AG09319 (cell line): ENCODE measurements at regions not wholly inside any gene's neighbourhood (a gene's known extent, or its start where the extent isn't known, plus 50 kb on each side); places are given as distances from the start of the nearest gene placed in this dataset.

Experiments used
- DNase-seq: peaks from one replicate; pipeline ENCODE4 v3.0.0-alpha.2; 2010; ENCODE audit warnings: low read depth; ENCODE audit errors: extremely low read depth
- TF ChIP-seq, protein P1 (sequence below): IDR thresholded peaks from 2 replicates; pipeline ENCODE4 v1.5.1; 2011; ENCODE audit warnings: low read depth, mild to moderate bottlenecking, inconsistent platforms, low read length, moderate library complexity

DNA sequence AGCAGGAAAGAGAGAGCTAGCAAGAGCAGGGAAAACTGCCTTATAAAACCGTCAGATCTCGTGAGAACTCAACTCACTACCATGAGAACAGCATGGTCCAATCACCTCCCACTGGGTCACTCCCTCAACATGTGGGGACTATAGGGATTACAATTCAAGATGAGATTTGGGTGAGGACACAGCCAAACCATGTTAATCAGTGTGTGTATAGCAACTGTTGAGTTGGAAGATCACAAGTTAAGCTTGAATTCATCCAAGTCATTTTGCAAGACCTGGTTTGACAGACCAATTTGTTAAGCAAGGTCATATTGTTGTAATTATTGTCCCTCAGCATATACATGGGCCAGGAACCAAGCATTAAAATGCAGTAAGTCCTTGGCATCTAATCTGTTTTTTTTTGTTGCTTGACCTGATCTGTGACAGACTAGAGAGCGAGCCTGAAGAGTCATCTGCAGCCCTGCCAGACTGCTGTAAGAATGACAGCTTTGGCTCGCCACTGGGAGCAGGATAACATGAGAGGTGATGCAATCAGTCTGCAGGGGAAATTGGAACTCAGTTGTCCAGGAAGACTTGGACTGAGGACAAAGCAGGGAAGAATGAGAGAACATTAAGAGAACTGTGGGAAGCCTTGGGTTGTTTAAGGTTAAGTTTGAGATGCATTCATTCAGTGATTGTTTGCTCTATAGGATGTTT is 297.6 kb upstream of the SEL1L start:
- no peak for DNase-seq

DNA sequence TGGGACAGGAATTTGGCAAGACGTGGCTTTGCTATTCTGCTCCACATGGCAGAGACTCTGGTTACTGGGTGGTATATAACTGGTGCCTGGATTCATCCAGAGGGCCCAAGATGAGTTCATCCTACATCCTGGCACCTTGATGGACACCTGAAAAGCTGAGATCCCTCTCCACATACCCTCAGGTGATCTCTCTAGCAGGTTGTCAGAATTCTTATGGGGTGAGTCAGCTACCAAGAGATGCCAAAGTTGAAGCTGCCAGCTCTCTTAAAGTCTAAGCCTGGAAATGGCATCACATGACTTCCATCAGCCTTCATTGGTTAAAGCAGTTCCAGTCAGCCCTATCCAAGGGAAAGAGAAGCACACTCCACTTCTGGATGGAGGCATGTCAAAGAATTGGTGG is 300.7 kb upstream of the SEL1L start:
- no peak for DNase-seq
- TF ChIP-seq, protein P1, sequence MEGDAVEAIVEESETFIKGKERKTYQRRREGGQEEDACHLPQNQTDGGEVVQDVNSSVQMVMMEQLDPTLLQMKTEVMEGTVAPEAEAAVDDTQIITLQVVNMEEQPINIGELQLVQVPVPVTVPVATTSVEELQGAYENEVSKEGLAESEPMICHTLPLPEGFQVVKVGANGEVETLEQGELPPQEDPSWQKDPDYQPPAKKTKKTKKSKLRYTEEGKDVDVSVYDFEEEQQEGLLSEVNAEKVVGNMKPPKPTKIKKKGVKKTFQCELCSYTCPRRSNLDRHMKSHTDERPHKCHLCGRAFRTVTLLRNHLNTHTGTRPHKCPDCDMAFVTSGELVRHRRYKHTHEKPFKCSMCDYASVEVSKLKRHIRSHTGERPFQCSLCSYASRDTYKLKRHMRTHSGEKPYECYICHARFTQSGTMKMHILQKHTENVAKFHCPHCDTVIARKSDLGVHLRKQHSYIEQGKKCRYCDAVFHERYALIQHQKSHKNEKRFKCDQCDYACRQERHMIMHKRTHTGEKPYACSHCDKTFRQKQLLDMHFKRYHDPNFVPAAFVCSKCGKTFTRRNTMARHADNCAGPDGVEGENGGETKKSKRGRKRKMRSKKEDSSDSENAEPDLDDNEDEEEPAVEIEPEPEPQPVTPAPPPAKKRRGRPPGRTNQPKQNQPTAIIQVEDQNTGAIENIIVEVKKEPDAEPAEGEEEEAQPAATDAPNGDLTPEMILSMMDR: no peak

More for the DNA sequence above, 297.6 kb upstream of the SEL1L start:
- TF ChIP-seq, protein P1: no peak

DNA sequence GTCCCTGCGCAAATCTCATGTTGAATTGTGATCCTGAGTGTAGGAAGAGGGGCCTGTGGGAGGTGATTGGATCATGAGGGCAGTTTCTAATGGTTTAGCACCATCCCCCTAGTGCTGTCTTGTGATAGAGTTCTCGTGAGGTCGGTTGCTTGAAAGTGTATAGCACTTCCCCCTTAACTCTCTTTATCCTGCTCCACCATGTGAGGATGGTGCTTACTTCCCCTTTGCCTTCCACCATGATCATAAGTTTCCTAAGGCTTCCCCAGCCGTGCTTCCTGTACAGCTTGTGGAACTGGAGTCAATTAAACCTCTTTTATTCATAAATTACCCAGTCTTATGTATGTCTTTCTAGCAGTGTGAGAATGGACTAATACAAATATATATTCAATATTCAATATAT is 303.7 kb upstream of the SEL1L start:
- no peak for DNase-seq
- TF ChIP-seq, protein P1: no peak

DNA sequence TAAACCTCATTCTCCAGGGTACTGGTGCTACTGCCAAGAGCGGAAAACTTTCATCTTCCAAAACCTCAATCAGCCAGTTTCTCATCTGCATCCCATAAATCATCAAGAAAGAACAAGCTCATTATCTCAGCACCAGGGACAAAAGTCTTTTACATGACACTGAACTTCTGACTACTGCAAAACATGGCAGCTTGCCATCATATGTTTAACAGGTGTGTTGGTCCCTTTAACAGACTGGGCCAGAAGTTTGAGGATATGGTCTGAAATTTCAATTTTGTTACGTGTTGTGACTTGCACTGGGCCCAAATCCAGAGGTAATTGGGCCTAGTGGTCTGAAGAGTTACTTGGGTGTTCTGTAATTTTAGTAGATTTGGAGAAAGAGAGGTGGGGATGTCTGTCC is 305.4 kb upstream of the SEL1L start:
- DNase-seq: no peak
- TF ChIP-seq, protein P1: no peak

GRCh38 chr14:81841346-81841745 is 307.7 kb upstream of the SEL1L start:
- TF ChIP-seq, protein P1: no peak
- DNase-seq: no peak

DNA sequence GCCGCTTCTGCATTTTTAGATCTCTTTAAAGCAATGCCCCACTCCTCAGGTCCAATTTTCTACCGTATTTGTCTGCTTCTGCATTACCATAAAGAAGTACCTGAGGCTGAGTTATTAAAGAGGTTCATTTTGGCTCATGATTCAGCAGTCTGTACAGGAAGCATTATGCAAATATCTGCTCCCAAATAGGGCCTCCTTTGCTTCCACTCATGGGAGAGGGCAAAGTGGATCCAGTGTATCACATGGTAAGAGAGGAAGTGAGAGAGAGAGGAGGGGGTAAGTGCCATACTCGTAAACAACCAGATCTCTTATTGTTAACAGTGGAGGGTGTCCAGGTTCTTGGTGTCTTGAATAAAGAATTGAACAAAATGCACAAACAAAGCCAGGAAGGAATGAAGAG is 316.1 kb upstream of the SEL1L start:
- DNase-seq: no peak
- TF ChIP-seq, protein P1: no peak

DNA sequence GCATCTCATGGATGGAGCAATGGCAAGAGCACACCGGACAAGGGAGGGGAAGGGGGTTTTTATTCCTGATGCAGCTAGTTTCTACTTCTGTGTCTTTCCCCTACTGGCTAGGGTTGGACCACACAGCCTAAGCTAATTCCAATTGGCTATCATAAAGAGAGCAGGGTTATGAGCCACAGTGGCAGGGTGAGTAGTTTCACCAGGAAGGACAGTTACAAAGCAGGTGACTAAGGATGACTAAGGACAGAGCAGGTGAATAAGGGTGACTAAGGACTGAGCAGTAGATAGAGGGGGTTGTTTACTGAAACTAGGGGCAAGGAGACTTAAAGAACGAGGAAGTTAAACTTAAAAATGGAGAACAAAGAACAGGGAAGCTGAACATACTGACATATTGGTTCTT is 321.4 kb upstream of the SEL1L start:
- no peak for DNase-seq
- TF ChIP-seq, protein P1: no peak
